A549 (cell line): ENCODE measurements at regions not wholly inside any gene's neighbourhood (a gene's known extent, or its start where the extent isn't known, plus 50 kb on each side); places are given as distances from the start of the nearest gene placed in this dataset.

ENCODE experiments used
- CTCF ChIP-seq: fragments of >200 bp; sonication (Bioruptor Twin); formaldehyde crosslinking; IDR thresholded peaks from 3 replicates; pipeline ENCODE4 v1.5.1; 2016
- MYC ChIP-seq: IDR thresholded peaks from 2 replicates; pipeline ENCODE4 v1.6.1; 2012; ENCODE audit warnings: mild to moderate bottlenecking, inconsistent platforms, low read length, improper control_type of control experiment, borderline replicate concordance
- NPAS2 ChIP-seq: fragments of 250-450 bp; sonication (Bioruptor Pico); IDR thresholded peaks from 2 replicates; pipeline ENCODE4 v1.8.0; 2022; ENCODE audit warnings: mild to moderate bottlenecking, moderate library complexity, borderline replicate concordance
- POLR2A ChIP-seq: IDR thresholded peaks from 2 replicates; pipeline ENCODE4 v1.6.1; 2012; ENCODE audit warnings: mild to moderate bottlenecking, low read length

GRCh38 chr4:10205223-10205622 lies 88.6 kb upstream of the WDR1 start:
- TF ChIP-seq MYC (no peak), CTCF (no peak), NPAS2 (CRISPR knock-in tag) (no peak), POLR2A (no peak)
